WI38 (cell line): ENCODE measurements at regions not wholly inside any gene's neighbourhood (a gene's known extent, or its start where the extent isn't known, plus 50 kb on each side); places are given as distances from the start of the nearest gene placed in this dataset.

Experiments used
- H3K4me3 ChIP-seq: 2 replicates; pipeline ENCODE4 v1.5.1; 2011; ENCODE audit warnings: low read depth, mild to moderate bottlenecking, control low read depth, low read length
- TF ChIP-seq, protein P1 (sequence below): IDR thresholded peaks from 2 replicates; pipeline ENCODE4 v1.5.1; 2012; ENCODE audit warnings: low read depth, mild to moderate bottlenecking, control low read depth, low read length

- TF ChIP-seq, protein P1, sequence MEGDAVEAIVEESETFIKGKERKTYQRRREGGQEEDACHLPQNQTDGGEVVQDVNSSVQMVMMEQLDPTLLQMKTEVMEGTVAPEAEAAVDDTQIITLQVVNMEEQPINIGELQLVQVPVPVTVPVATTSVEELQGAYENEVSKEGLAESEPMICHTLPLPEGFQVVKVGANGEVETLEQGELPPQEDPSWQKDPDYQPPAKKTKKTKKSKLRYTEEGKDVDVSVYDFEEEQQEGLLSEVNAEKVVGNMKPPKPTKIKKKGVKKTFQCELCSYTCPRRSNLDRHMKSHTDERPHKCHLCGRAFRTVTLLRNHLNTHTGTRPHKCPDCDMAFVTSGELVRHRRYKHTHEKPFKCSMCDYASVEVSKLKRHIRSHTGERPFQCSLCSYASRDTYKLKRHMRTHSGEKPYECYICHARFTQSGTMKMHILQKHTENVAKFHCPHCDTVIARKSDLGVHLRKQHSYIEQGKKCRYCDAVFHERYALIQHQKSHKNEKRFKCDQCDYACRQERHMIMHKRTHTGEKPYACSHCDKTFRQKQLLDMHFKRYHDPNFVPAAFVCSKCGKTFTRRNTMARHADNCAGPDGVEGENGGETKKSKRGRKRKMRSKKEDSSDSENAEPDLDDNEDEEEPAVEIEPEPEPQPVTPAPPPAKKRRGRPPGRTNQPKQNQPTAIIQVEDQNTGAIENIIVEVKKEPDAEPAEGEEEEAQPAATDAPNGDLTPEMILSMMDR = no peak
Observed at GRCh38 chr5:173711466-173711865, 95.0 kb upstream of the BOD1 start.

GRCh38 chr5:173712609-173713175 lies 96.2 kb upstream of the BOD1 start:
- no peak overlapping the region for H3K4me3 ChIP-seq

More at GRCh38 chr5:173711466-173711865, 95.0 kb upstream of the BOD1 start:
- no peak overlapping the region for H3K4me3 ChIP-seq

GRCh38 chr5:173714551-173715428 lies 98.3 kb upstream of the BOD1 start:
- H3K4me3 ChIP-seq = no peak overlapping the region
- TF ChIP-seq, protein P1 = no peak

More at GRCh38 chr5:173712609-173713175, 96.2 kb upstream of the BOD1 start:
- TF ChIP-seq, protein P1 = no peak

DNA sequence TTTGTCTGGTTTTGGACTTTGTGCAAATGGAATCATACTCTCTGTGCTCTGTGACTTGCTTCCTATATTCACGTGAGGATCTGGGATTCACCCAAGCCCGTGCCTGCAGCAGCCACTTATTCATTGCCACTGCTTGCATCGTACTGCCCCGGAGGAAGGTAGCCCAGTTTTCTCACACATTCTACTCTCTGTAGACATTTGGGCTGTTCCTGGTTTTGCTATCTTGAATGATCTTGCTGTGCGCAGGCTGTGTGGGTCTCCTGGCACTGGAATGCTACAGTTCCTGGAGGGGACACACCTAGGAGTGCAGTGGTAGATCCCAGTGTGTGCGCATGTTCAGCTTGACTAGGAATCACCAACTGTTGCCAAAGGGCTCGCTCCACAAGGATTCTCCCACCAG lies 99.2 kb upstream of the BOD1 start:
- TF ChIP-seq, protein P1 = no peak
- H3K4me3 ChIP-seq = no peak overlapping the region

DNA sequence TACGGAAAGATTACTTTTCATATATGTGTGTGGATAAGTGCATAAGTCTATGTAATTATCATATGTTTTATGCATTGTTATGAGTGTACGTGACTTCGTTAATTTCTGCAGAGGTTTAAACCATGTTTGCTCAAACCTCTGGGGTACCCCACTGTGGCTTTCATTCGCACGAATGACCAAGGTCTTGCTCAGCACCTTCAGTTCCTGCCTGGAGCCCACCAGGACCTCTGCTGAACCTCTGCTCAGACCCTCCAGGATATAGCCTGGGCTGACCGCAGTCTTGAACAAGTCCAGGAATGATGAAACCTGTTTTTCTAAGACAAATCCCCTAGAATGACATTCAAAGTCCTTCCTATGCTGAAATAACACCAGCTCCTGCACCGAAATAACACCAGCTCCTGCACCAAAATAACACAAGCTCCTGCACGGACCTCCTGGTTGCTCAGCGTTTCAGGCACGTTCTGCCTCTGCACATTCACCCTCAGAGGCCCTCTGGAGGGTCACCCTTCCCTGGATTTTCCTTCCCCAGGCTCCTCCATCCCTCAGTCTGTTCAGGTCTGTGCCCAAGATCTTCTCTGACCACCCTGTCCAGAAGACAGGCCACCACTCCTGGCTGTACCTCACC lies 99.7 kb upstream of the BOD1 start:
- TF ChIP-seq, protein P1 = no peak
- no peak overlapping the region for H3K4me3 ChIP-seq

- no peak overlapping the region for H3K4me3 ChIP-seq
- TF ChIP-seq, protein P1 = no peak
Observed at GRCh38 chr5:173717959-173718358, 101.5 kb upstream of the BOD1 start.

GRCh38 chr5:173718469-173718868 lies 102.0 kb upstream of the BOD1 start:
- no peak overlapping the region for H3K4me3 ChIP-seq
- TF ChIP-seq, protein P1 = no peak
